Keratinocyte (primary cell): ENCODE measurements at regions not wholly inside any gene's neighbourhood (a gene's known extent, or its start where the extent isn't known, plus 50 kb on each side); places are given as distances from the start of the nearest gene placed in this dataset.
"Not testable (repeated sequence)": the region's sequence is repeated elsewhere in the genome, so short reads cannot be mapped to it uniquely, and the experiment has no call there.

Experiments used
- DNase-seq: peaks from one replicate; pipeline ENCODE4 v3.0.0-alpha.2; 2011; ENCODE audit warnings: low read depth, missing footprints, low spot score
- FAIRE-seq: peaks from 2 replicates; lab custom pipeline; 2011; peaks lifted over from hg19 to GRCh38; lab: Jason Lieb, UNC
- H2AFZ ChIP-seq: 2 replicates; pipeline ENCODE4 v1.6.0; 2012; ENCODE audit warnings: low read length, control low read depth, inconsistent platforms; ENCODE audit not compliant: control insufficient read depth
- H3K27ac ChIP-seq: 2 replicates; pipeline ENCODE4 v1.5.1; 2011; ENCODE audit warnings: low read length; ENCODE audit not compliant: control insufficient read depth, insufficient read depth
- H3K27me3 ChIP-seq: 3 replicates; pipeline ENCODE4 v1.6.0; 2011; ENCODE audit warnings: low read length; ENCODE audit not compliant: control insufficient read depth, insufficient read depth; ENCODE audit errors: extremely low read depth
- H3K36me3 ChIP-seq, 2 experiments: 2 replicates in 1 of 2; 3 replicates in 1 of 2; pipeline ENCODE4 v1.5.1; 2011; ENCODE audit warnings: low read length in 2 of 2, mild to moderate bottlenecking in 1 of 2; ENCODE audit not compliant: control insufficient read depth in 2 of 2, insufficient read depth in 2 of 2; ENCODE audit errors: extremely low read depth in 1 of 2
- H3K4me1 ChIP-seq: 3 replicates; pipeline ENCODE4 v1.5.1; 2011; ENCODE audit warnings: low read length; ENCODE audit not compliant: control insufficient read depth, insufficient read depth; ENCODE audit errors: extremely low read depth
- H3K4me2 ChIP-seq: 3 replicates; pipeline ENCODE4 v1.6.0; 2011; ENCODE audit warnings: low read depth, low read length; ENCODE audit not compliant: control insufficient read depth, insufficient read depth; ENCODE audit errors: extremely low read depth
- H3K4me3 ChIP-seq, 3 experiments: fragments of 200-600 bp in 1 of 3; sonication (generic) in 1 of 3; 2 replicates in 2 of 3; 3 replicates in 1 of 3; pipeline ENCODE4 v1.5.1; 2011 to 2016; ENCODE audit warnings: low read length in 3 of 3, mild to moderate bottlenecking in 3 of 3, control low read depth in 2 of 3, inconsistent platforms in 1 of 3, low read depth in 1 of 3, mixed read lengths in 1 of 3, mixed run types in 1 of 3, moderate library complexity in 1 of 3; ENCODE audit not compliant: control insufficient read depth in 2 of 3, insufficient read depth in 2 of 3; ENCODE audit errors: extremely low read depth in 1 of 3
- H3K79me2 ChIP-seq: 2 replicates; pipeline ENCODE4 v1.6.0; 2012; ENCODE audit warnings: low read length; ENCODE audit not compliant: control insufficient read depth, insufficient read depth
- H3K9ac ChIP-seq: 3 replicates; pipeline ENCODE4 v1.6.0; 2011; ENCODE audit warnings: low read length; ENCODE audit not compliant: control insufficient read depth, insufficient read depth; ENCODE audit errors: extremely low read depth
- H3K9me1 ChIP-seq: 3 replicates; pipeline ENCODE4 v1.6.0; 2011; ENCODE audit warnings: low read length; ENCODE audit not compliant: control insufficient read depth, insufficient read depth; ENCODE audit errors: extremely low read depth
- H3K9me3 ChIP-seq: 2 replicates; pipeline ENCODE4 v1.5.1; 2012; ENCODE audit warnings: low read depth, low read length; ENCODE audit not compliant: control insufficient read depth
- H4K20me1 ChIP-seq: 3 replicates; pipeline ENCODE4 v1.6.0; 2011; ENCODE audit warnings: low read length; ENCODE audit not compliant: control insufficient read depth, insufficient read depth; ENCODE audit errors: extremely low read depth
- EZH2 ChIP-seq: IDR thresholded peaks from one replicate; pipeline ENCODE4 v1.6.1; 2012; ENCODE audit warnings: inconsistent platforms, mild to moderate bottlenecking, low read length, moderate library complexity
- dilution Hi-C: fragments of 300-500 bp; cut with MboI; formaldehyde crosslinking; loops from one replicate; pipeline ENCODE4 v1.7.0; 2020; ENCODE audit warnings: low sequenced_read_pairs; ENCODE audit not compliant: extremely low pct_ligation_motif_present
- TF ChIP-seq, protein P1 (sequence below), 3 experiments: IDR thresholded peaks in 1 of 3; conservative IDR thresholded peaks in 1 of 3; optimal IDR thresholded peaks in 1 of 3; 2 replicates in 2 of 3; 3 replicates in 1 of 3; pipeline versions ENCODE3 to v1.5.1; 2011; ENCODE audit warnings: low read length in 3 of 3, mild to moderate bottlenecking in 3 of 3, moderate library complexity in 2 of 3, control low read depth in 1 of 3, inconsistent platforms in 1 of 3; ENCODE audit not compliant: insufficient read depth in 2 of 3; ENCODE audit errors: extremely low read depth in 1 of 3

DNA sequence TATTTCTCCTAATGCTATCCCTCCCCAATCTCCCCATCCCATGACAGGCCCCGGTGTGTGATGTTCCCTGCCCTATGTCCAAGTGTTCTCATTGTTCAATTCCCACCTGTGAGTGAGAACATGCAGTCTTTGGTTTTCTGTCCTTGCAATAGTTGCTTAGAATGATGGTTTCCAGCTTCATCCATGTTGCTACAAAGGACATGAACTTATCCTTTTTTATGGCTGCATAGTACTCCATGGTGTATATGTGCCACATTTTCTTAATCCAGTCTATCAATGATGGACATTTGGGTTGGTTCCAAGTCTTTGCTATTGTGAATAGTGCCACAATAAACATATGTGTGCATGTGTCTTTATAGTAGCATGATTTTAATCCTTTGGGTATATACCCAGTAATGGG is 51.3 kb upstream of the RIOK2 start:
- H3K79me2 ChIP-seq, H4K20me1 ChIP-seq, H3K9me3 ChIP-seq, H3K36me3 ChIP-seq, H2AFZ ChIP-seq, DNase-seq, H3K27ac ChIP-seq, H3K9me1 ChIP-seq, H3K27me3 ChIP-seq, H3K4me1 ChIP-seq, dilution Hi-C loops, H3K4me3 ChIP-seq, FAIRE-seq, H3K9ac ChIP-seq, H3K4me2 ChIP-seq: not testable (repeated sequence)

DNA sequence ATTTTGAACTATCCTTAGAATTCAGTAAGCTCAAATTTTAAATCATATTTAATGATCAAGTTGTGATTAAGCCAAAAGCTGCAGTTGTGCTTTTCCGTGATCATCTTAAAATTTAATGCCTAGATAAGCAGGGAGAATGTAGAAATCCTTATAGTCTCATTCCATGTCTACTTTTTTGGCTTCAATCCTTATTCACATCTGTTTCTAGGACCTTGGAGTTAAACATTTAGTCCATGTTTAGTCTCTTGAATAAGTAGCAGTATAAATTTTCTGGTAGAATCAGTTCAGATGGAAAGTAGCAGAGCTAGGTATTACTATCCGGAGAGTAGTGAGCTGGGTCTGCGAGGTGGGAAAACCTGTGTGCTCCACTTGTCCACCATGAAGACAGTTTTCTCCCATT is 59.3 kb upstream of the RIOK2 start:
- H3K4me3 ChIP-seq: no peak overlapping the region
- no peaks in the 10 kb centered on the region for H3K79me2 ChIP-seq
- no peak overlapping the region for H3K9ac ChIP-seq
- no peaks in the 10 kb centered on the region for H3K27me3 ChIP-seq
- H4K20me1 ChIP-seq: no peaks in the 10 kb centered on the region
- H2AFZ ChIP-seq: no peak overlapping the region
- H3K4me1 ChIP-seq: no peaks in the 10 kb centered on the region
- H3K36me3 ChIP-seq: no peaks in the 10 kb centered on the region
- no peak overlapping the region for H3K27ac ChIP-seq
- TF ChIP-seq EZH2: no peak
- TF ChIP-seq, protein P1, sequence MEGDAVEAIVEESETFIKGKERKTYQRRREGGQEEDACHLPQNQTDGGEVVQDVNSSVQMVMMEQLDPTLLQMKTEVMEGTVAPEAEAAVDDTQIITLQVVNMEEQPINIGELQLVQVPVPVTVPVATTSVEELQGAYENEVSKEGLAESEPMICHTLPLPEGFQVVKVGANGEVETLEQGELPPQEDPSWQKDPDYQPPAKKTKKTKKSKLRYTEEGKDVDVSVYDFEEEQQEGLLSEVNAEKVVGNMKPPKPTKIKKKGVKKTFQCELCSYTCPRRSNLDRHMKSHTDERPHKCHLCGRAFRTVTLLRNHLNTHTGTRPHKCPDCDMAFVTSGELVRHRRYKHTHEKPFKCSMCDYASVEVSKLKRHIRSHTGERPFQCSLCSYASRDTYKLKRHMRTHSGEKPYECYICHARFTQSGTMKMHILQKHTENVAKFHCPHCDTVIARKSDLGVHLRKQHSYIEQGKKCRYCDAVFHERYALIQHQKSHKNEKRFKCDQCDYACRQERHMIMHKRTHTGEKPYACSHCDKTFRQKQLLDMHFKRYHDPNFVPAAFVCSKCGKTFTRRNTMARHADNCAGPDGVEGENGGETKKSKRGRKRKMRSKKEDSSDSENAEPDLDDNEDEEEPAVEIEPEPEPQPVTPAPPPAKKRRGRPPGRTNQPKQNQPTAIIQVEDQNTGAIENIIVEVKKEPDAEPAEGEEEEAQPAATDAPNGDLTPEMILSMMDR (optimal IDR thresholded peaks at IDR 0.05 in 1 of 3, IDR thresholded peaks at IDR 0.05 in 1 of 3, conservative IDR thresholded peaks at IDR 0.05 in 1 of 3; ENCODE audit: extremely low read depth in 1 of 3, insufficient read depth in 2 of 3, low read length in 3 of 3): no peak
- dilution Hi-C loops: no loop called here
- H3K9me1 ChIP-seq: no peaks in the 10 kb centered on the region
- H3K4me2 ChIP-seq: no peak overlapping the region
- no peaks in the 10 kb centered on the region for H3K9me3 ChIP-seq
- no peak for DNase-seq
- no peak for FAIRE-seq

DNA sequence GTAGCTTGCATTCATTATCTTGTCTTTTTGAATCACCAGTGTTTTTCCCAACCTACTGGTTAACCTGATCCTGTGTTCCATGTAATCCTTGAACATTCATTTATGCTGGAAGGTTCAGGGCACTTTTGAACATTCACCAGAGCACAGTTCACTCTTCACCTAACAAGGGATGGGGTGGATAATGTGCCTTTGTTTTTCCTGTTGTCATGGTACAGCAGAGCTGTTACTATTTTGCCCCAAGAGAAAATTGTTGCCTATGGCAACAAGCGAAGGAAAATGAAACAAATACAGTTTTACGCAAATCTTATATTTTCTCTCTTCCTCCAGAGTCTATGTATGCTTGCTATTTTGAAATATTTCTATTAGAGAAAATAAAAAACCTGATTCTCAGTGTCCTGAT is 60.3 kb upstream of the RIOK2 start:
- Histone ChIP-seq H3K79me2 (no peaks in the 10 kb centered on the region), H3K9me3 (no peaks in the 10 kb centered on the region), H3K36me3 (no peaks in the 10 kb centered on the region), H3K4me1 (no peaks in the 10 kb centered on the region), H3K4me3 (no peak overlapping the region), H4K20me1 (no peaks in the 10 kb centered on the region), H3K27ac (no peak overlapping the region), H3K9ac (no peak overlapping the region), H2AFZ (no peak overlapping the region), H3K9me1 (no peaks in the 10 kb centered on the region), H3K27me3 (no peaks in the 10 kb centered on the region), H3K4me2 (no peak overlapping the region)
- no peak for FAIRE-seq
- DNase-seq: no peak
- dilution Hi-C loops: no loop called here
- no peak for TF ChIP-seq EZH2
- TF ChIP-seq, protein P1 (optimal IDR thresholded peaks at IDR 0.05 in 1 of 3, IDR thresholded peaks at IDR 0.05 in 1 of 3, conservative IDR thresholded peaks at IDR 0.05 in 1 of 3; ENCODE audit: extremely low read depth in 1 of 3, insufficient read depth in 2 of 3, low read length in 3 of 3): no peak
